ENCODE measurements at regions not wholly inside any gene's neighbourhood (a gene's known extent, or its start where the extent isn't known, plus 50 kb on each side); places are given as distances from the start of the nearest gene placed in this dataset.

DNA sequence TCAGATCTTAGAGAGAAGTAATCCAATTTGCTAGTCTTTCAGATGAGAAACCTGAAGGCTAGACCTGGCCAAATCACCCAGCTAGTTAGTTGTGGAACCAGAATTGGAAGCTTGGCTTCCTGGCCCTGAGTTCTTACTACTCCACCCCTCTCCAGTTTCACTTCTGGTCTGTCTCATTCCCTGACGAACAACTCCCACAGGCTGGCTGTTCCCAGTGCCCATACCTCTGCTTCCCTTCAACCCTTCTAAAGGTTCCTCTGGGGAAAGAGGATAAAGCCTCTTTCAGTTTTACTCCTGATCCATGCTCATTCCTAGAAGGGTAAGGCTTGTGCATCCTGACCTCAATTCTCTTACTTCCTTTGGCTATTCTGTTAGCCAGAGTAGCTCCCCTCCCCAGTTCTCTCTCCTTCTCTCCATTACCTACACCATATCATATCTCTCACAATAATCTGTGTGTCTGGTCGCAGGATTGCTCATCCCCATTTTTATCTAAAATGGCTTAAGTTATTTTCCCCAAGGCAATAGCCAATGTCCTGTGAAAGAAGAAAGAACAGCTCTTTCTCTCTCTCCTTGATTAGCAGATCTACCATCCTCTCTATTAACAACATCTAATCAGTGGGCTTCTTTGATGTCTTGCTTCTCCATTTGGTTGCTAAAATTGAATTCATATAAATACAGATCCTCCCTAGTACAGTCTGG lies 155.0 kb upstream of the MAOA start:
- no peak for ATAC-seq
- in situ Hi-C loops (cut with MboI; ENCODE audit: low sequenced_read_pairs in 4 of 4): no loop called here
- Histone ChIP-seq H3K9me3 (no peaks in the 10 kb centered on the region), H3K27ac (no peak overlapping the region), H3K27me3 (no peaks in the 10 kb centered on the region), H3K36me3 (no peaks in the 10 kb centered on the region), H3K4me1 (no peaks in the 10 kb centered on the region), H3K4me3 (no peak overlapping the region)
- DNase-seq: no peak
- TF ChIP-seq, protein P1, sequence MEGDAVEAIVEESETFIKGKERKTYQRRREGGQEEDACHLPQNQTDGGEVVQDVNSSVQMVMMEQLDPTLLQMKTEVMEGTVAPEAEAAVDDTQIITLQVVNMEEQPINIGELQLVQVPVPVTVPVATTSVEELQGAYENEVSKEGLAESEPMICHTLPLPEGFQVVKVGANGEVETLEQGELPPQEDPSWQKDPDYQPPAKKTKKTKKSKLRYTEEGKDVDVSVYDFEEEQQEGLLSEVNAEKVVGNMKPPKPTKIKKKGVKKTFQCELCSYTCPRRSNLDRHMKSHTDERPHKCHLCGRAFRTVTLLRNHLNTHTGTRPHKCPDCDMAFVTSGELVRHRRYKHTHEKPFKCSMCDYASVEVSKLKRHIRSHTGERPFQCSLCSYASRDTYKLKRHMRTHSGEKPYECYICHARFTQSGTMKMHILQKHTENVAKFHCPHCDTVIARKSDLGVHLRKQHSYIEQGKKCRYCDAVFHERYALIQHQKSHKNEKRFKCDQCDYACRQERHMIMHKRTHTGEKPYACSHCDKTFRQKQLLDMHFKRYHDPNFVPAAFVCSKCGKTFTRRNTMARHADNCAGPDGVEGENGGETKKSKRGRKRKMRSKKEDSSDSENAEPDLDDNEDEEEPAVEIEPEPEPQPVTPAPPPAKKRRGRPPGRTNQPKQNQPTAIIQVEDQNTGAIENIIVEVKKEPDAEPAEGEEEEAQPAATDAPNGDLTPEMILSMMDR (IDR thresholded peaks at IDR 0.05 in 4 of 5, conservative IDR thresholded peaks at IDR 0.05 in 1 of 5): no peak
- no peak for TF ChIP-seq POLR2A (IDR thresholded peaks at IDR 0.05)
- intact Hi-C loops (cut with DNase I; ENCODE audit: low total_unique reads): no loop called here

DNA sequence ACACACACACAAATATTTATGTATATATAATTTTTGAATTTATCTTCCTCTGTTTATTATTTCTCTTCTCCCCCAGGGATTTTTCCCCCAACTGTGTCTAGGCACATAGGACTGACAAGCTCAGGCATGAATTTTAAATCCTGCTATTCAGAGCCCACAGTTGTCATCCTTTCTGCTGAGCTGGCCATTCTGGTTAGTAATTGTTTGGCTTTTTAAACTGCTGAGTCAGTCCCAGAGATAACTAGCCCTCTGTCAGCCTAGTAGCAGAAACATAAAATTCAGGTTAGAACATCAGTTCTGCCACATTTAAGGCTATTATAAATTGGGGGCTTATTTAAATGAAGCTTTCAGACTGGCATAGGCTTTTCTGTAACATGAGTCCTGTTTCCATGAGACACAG lies 151.7 kb upstream of the MAOA start:
- Histone ChIP-seq H3K36me3 (no peaks in the 10 kb centered on the region), H3K27me3 (no peaks in the 10 kb centered on the region), H3K4me3 (no peak overlapping the region), H3K4me1 (no peaks in the 10 kb centered on the region), H3K27ac (no peak overlapping the region), H3K9me3 (no peaks in the 10 kb centered on the region)
- no peak for TF ChIP-seq POLR2A (IDR thresholded peaks at IDR 0.05)
- TF ChIP-seq, protein P1 (IDR thresholded peaks at IDR 0.05 in 4 of 5, conservative IDR thresholded peaks at IDR 0.05 in 1 of 5): no peak
- in situ Hi-C loops (cut with MboI; ENCODE audit: low sequenced_read_pairs in 4 of 4): no loop called here
- ATAC-seq: no peak
- intact Hi-C loops (cut with DNase I; ENCODE audit: low total_unique reads): no loop called here
- DNase-seq: no peak

DNA sequence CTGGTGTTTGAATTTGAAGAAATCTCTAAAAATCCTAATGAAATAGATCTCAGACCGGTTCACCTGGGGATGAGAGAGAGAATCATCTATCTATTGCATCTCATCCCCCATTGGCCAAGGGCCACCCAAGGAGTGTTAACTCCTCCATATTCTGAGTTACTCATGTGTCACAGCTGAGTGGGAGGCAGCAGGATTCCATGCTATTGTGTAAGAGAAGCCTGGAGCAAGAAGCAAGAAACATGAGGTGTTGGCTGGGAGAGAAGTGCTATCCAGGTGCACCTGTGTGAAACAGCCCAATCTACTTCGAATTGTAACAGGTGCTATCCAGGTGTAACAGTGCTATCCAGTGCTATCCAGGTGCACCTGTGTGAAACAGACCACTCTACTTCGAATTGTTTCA lies 150.3 kb upstream of the MAOA start:
- H3K9me3 ChIP-seq: no peaks in the 10 kb centered on the region
- H3K4me3 ChIP-seq: no peak overlapping the region
- intact Hi-C loops (cut with DNase I; ENCODE audit: low total_unique reads): no loop called here
- H3K36me3 ChIP-seq: no peaks in the 10 kb centered on the region
- in situ Hi-C loops (cut with MboI; ENCODE audit: low sequenced_read_pairs in 4 of 4): no loop called here
- ATAC-seq (no peak), DNase-seq (no peak)
- H3K27ac ChIP-seq: no peak overlapping the region
- H3K27me3 ChIP-seq: no peaks in the 10 kb centered on the region
- H3K4me1 ChIP-seq: no peaks in the 10 kb centered on the region
- TF ChIP-seq POLR2A (IDR thresholded peaks at IDR 0.05): no peak

DNA sequence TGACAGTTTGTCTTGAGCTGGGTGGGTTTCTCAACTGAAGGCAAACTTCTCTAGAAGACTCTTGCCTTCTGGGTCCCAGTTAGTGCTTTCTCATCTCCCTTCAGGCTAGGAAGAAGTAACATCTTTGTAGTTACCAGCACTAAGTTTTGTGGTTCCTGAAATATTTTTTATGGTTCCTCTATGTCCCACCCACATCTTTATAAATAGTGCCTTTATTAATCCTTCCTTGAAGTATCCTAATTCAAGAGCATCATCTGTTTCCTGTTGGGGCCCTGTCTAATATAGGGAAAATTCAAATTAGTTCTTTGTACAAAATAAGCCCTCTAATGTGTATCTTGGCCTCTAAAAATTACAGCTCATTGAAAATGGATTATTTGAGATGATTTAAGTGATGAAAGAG lies 147.4 kb upstream of the MAOA start:
- no peak for ATAC-seq
- Histone ChIP-seq H3K4me1 (no peaks in the 10 kb centered on the region), H3K9me3 (no peaks in the 10 kb centered on the region), H3K27ac (no peak overlapping the region), H3K36me3 (no peaks in the 10 kb centered on the region), H3K4me3 (no peak overlapping the region), H3K27me3 (no peaks in the 10 kb centered on the region)
- in situ Hi-C loops (cut with MboI; ENCODE audit: low sequenced_read_pairs in 4 of 4): no loop called here
- no peak for TF ChIP-seq POLR2A (IDR thresholded peaks at IDR 0.05)
- TF ChIP-seq, protein P1 (IDR thresholded peaks at IDR 0.05 in 4 of 5, conservative IDR thresholded peaks at IDR 0.05 in 1 of 5): no peak
- intact Hi-C loops (cut with DNase I; ENCODE audit: low total_unique reads): no loop called here
- no peak for DNase-seq

DNA sequence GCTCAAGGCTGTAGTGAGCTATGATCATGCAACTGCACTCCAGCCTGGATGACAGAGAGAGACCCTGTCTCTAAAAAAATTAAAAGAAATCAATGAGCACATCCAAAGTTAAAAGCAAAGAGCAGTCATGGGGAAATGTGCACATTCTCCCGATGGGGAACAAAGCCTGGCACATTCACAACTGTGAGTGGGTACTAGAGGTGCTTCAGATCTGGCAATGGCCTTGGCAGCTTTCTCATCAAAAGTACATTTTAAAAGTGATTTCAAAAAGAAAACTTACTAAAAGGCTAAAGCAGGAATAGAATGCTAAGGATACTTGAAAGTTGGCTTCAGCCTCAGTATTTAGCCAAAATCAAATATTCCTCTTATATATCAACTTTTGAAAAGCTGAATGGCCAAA lies 145.9 kb upstream of the MAOA start:
- intact Hi-C loops (cut with DNase I; ENCODE audit: low total_unique reads): no loop called here

More for the DNA sequence above, 145.9 kb upstream of the MAOA start:
- no peak for ATAC-seq
- Histone ChIP-seq H3K27ac (no peak overlapping the region), H3K4me1 (no peaks in the 10 kb centered on the region), H3K9me3 (no peaks in the 10 kb centered on the region), H3K27me3 (no peaks in the 10 kb centered on the region), H3K36me3 (no peaks in the 10 kb centered on the region), H3K4me3 (no peak overlapping the region)
- TF ChIP-seq, protein P1 (IDR thresholded peaks at IDR 0.05 in 4 of 5, conservative IDR thresholded peaks at IDR 0.05 in 1 of 5): no peak
- no peak for TF ChIP-seq POLR2A (IDR thresholded peaks at IDR 0.05)
- in situ Hi-C loops (cut with MboI; ENCODE audit: low sequenced_read_pairs in 4 of 4): no loop called here
- no peak for DNase-seq
